ENCODE measurements at regions not wholly inside any gene's neighbourhood (a gene's known extent, or its start where the extent isn't known, plus 50 kb on each side); places are given as distances from the start of the nearest gene placed in this dataset.

GRCh38 chr11:42593441-42593840, 718.4 kb upstream of the API5 start:
- no peak for DNase-seq (ENCODE audit: low read depth)

GRCh38 chr11:42595876-42596275, 715.9 kb upstream of the API5 start:
- DNase-seq (ENCODE audit: low read depth): no peak

- DNase-seq (ENCODE audit: low read depth): no peak
These were observed 715.1 kb upstream of the API5 start for GRCh38 chr11:42596576-42597145.

- DNase-seq (ENCODE audit: low read depth): no peak
These were observed 713.5 kb upstream of the API5 start for GRCh38 chr11:42598341-42598740.

- DNase-seq (ENCODE audit: low read depth): no peak
These were observed 691.0 kb upstream of the API5 start for GRCh38 chr11:42620796-42621195.

GRCh38 chr11:42625757-42626665, 685.8 kb upstream of the API5 start:
- no peak for DNase-seq (ENCODE audit: low read depth)

- no peak for DNase-seq (ENCODE audit: low read depth)
These were observed 680.5 kb upstream of the API5 start for GRCh38 chr11:42631220-42631843.

GRCh38 chr11:42646959-42647358, 664.8 kb upstream of the API5 start:
- DNase-seq (ENCODE audit: low read depth): no peak

GRCh38 chr11:42647993-42648392, 663.8 kb upstream of the API5 start:
- no peak for DNase-seq (ENCODE audit: low read depth)

- DNase-seq (ENCODE audit: low read depth): no peak
These were observed 660.2 kb upstream of the API5 start for GRCh38 chr11:42651621-42652020.

GRCh38 chr11:42657169-42657568, 654.6 kb upstream of the API5 start:
- no peak for DNase-seq (ENCODE audit: low read depth)

- DNase-seq (ENCODE audit: low read depth): no peak
These were observed 649.9 kb upstream of the API5 start for GRCh38 chr11:42661942-42662341.

- no peak for DNase-seq (ENCODE audit: low read depth)
These were observed 642.4 kb upstream of the API5 start for GRCh38 chr11:42669248-42669976.

- DNase-seq (ENCODE audit: low read depth): no peak
These were observed 637.4 kb upstream of the API5 start for GRCh38 chr11:42674436-42674835.

GRCh38 chr11:42707541-42707940, 604.3 kb upstream of the API5 start:
- DNase-seq (ENCODE audit: low read depth): no peak

- no peak for DNase-seq (ENCODE audit: low read depth)
These were observed 602.6 kb upstream of the API5 start for GRCh38 chr11:42709216-42709615.

- DNase-seq (ENCODE audit: low read depth): no peak
These were observed 598.5 kb upstream of the API5 start for GRCh38 chr11:42713279-42713678.

- DNase-seq (ENCODE audit: low read depth): no peak
These were observed 598.0 kb upstream of the API5 start for GRCh38 chr11:42713753-42714152.

- DNase-seq (ENCODE audit: low read depth): no peak
These were observed 590.9 kb upstream of the API5 start for GRCh38 chr11:42720716-42721563.

GRCh38 chr11:42727879-42728278, 583.9 kb upstream of the API5 start:
- DNase-seq (ENCODE audit: low read depth): no peak

- DNase-seq (ENCODE audit: low read depth): no peak
These were observed 549.4 kb upstream of the API5 start for GRCh38 chr11:42762348-42762747.

- DNase-seq (ENCODE audit: low read depth): no peak
These were observed 546.9 kb upstream of the API5 start for GRCh38 chr11:42764936-42765335.
